K562 (cell line): ENCODE measurements at regions not wholly inside any gene's neighbourhood (a gene's known extent, or its start where the extent isn't known, plus 50 kb on each side); places are given as distances from the start of the nearest gene placed in this dataset.

Experiments
- ATAC-seq: fragments of 200-7000 bp; cut with Tn5 transposase; 3 replicates; pipeline ENCODE4 v1.9.1; 2020; ENCODE audit warnings: moderate library complexity
- BruUV-seq: library from RNA; stranded (reverse); fragments of 400-500 nt; replicated peaks from 2 replicates; lab custom pipeline; 2021; lab: Mats Ljungman, UMichigan
- CTCF ChIA-PET: fragments of 300-600 bp; formaldehyde crosslinking; extraction: SDS; loops from one replicate; lab custom pipeline; 2021; ENCODE audit warnings: low intra/inter-chr PET ratio; lab: Yijun Ruan, JAX
- POLR2A ChIA-PET: fragments of 300-600, 350-650 bp; sonication (Branson Sonifier 250); formaldehyde crosslinking; extraction: SDS; loops from one replicate; lab custom pipeline; 2021; ENCODE audit warnings: antibody characterized with exemption, inconsistent platforms; lab: Yijun Ruan, JAX
- DNase-seq, 4 experiments: peaks; one replicate each; pipeline versions ENCODE4 v3.0.0 to v3.0.0-alpha.2; 2011 to 2018; ENCODE audit warnings: low spot score in 3 of 4, mixed read lengths in 3 of 4; ENCODE audit errors: extremely low read depth in 1 of 4
- FAIRE-seq: peaks from 2 replicates; lab custom pipeline; 2011; peaks lifted over from hg19 to GRCh38; lab: Jason Lieb, UNC
- H2AFZ ChIP-seq: 2 replicates; pipeline ENCODE4 v1.6.0; 2011; ENCODE audit warnings: low read depth, low read length, control low read depth, inconsistent platforms
- H3K27ac ChIP-seq: fragments of 200-600 bp; 3 replicates; pipeline ENCODE4 v1.8.0; 2011; ENCODE audit warnings: low read depth, mild to moderate bottlenecking, control low read depth, inconsistent platforms, low read length, moderate library complexity, mixed read lengths; ENCODE audit errors: extremely low read depth
- H3K27me3 ChIP-seq, 2 experiments: fragments of 300-600 bp in 1 of 2; 2 replicates in 1 of 2; 3 replicates in 1 of 2; pipeline versions ENCODE4 v1.6.0 to v1.8.0; 2011; ENCODE audit warnings: inconsistent platforms in 2 of 2, low read length in 2 of 2, mild to moderate bottlenecking in 1 of 2, mixed read lengths in 1 of 2, moderate library complexity in 1 of 2; ENCODE audit not compliant: control insufficient read depth in 2 of 2, insufficient read depth in 2 of 2
- H3K36me3 ChIP-seq: fragments of 300-600 bp; 3 replicates; pipeline ENCODE4 v1.8.0; 2011; ENCODE audit warnings: mild to moderate bottlenecking, low read length, inconsistent platforms; ENCODE audit not compliant: control insufficient read depth, insufficient read depth
- H3K4me1 ChIP-seq, 2 experiments: fragments of 200-600 bp in 1 of 2; replicated peaks in 1 of 2; 2 replicates in 1 of 2; 3 replicates in 1 of 2; pipeline versions ENCODE4 v1.5.1 to v1.8.0; 2011; ENCODE audit warnings: inconsistent platforms in 2 of 2, low read length in 2 of 2, mild to moderate bottlenecking in 1 of 2, mixed read lengths in 1 of 2, moderate library complexity in 1 of 2; ENCODE audit not compliant: control insufficient read depth in 2 of 2, insufficient read depth in 2 of 2
- H3K4me2 ChIP-seq: 2 replicates; pipeline ENCODE4 v1.6.1; 2011; ENCODE audit warnings: low read length, control low read depth, inconsistent platforms, mixed read lengths; ENCODE audit not compliant: insufficient read depth
- H3K4me3 ChIP-seq: fragments of 200-600 bp; sonication (generic), shearing (Covaris generic); 2 replicates; pipeline ENCODE4 v1.5.1; 2016; ENCODE audit warnings: control low read depth, inconsistent platforms
- H3K79me2 ChIP-seq: fragments of 200-600 bp; 3 replicates; pipeline ENCODE4 v1.8.0; 2011; ENCODE audit warnings: low read length, inconsistent platforms; ENCODE audit not compliant: control insufficient read depth, insufficient read depth
- H3K9ac ChIP-seq, 2 experiments: 2 replicates each; pipeline versions ENCODE4 v1.6.0 to v1.6.1; 2011; ENCODE audit warnings: low read depth in 2 of 2, low read length in 2 of 2, control low read depth in 1 of 2, inconsistent platforms in 1 of 2, mild to moderate bottlenecking in 1 of 2, mixed read lengths in 1 of 2; ENCODE audit not compliant: insufficient read depth in 1 of 2
- H3K9me1 ChIP-seq: one replicate; pipeline ENCODE4 v1.6.0; 2011; ENCODE audit warnings: inconsistent platforms, mild to moderate bottlenecking, low read length, moderate library complexity; ENCODE audit not compliant: control insufficient read depth, insufficient read depth
- H3K9me3 ChIP-seq: replicated peaks from 2 replicates; pipeline ENCODE4 v1.5.1; 2011; ENCODE audit warnings: low read depth, low read length, inconsistent platforms; ENCODE audit not compliant: control insufficient read depth, insufficient read depth
- H4K20me1 ChIP-seq: replicated peaks from 2 replicates; pipeline ENCODE4 v1.6.1; 2011; ENCODE audit warnings: low read length, inconsistent platforms, mixed read lengths; ENCODE audit not compliant: control insufficient read depth, insufficient read depth
- ARID1B ChIP-seq: fragments of 450-650 bp; IDR thresholded peaks from 2 replicates; pipeline ENCODE4 v1.6.1; 2016; ENCODE audit warnings: antibody characterized with exemption, mild to moderate bottlenecking, inconsistent platforms
- BRCA1 ChIP-seq, 2 experiments: fragments of 450-650 bp in 1 of 2; sonication (generic) in 1 of 2; formaldehyde crosslinking in 1 of 2; IDR thresholded peaks; 2 replicates each; pipeline versions ENCODE4 v1.5.0 to v1.6.1; 2017 to 2020; ENCODE audit warnings: mild to moderate bottlenecking in 1 of 2, missing genetic modification reagents in 1 of 2
- CLOCK ChIP-seq: fragments of 250-450 bp; sonication (Bioruptor Pico); IDR thresholded peaks from 2 replicates; pipeline ENCODE4 v1.4.0; 2020; ENCODE audit warnings: mild to moderate bottlenecking, moderate library complexity, borderline replicate concordance
- FOS ChIP-seq: IDR thresholded peaks from 3 replicates; pipeline ENCODE4 v1.6.1; 2011; ENCODE audit not compliant: insufficient read length; ENCODE audit errors: extremely low read depth
- MITF ChIP-seq: IDR thresholded peaks from 2 replicates; pipeline ENCODE4 v1.6.1; 2014; ENCODE audit warnings: antibody characterized with exemption
- PKNOX1 ChIP-seq: fragments of 450-650 bp; IDR thresholded peaks from 2 replicates; pipeline ENCODE4 v1.6.1; 2016
- POLR2B ChIP-seq: fragments of 450-650 bp; IDR thresholded peaks from 2 replicates; pipeline ENCODE4 v1.6.1; 2018; ENCODE audit warnings: low read depth; ENCODE audit not compliant: partially characterized antibody
- STAT5A ChIP-seq: IDR thresholded peaks from 2 replicates; pipeline ENCODE4 v1.6.1; 2012; ENCODE audit warnings: low read length, inconsistent platforms, borderline replicate concordance
- WGBS: fragments of 100-300 bp; shearing (Covaris generic); methylation state at CpG from one replicate; pipeline ENCODE4 v1.1.6; 2016; ENCODE audit warnings: low coverage, mixed read lengths; ENCODE audit not compliant: insufficient coverage; ENCODE audit errors: missing lambda C conversion rate; 5-methylcytosine and 5-hydroxymethylcytosine counted together
- in situ Hi-C: fragments of 300-500 bp; cut with MboI; formaldehyde crosslinking; loops from 4 replicates; pipeline ENCODE4 v1.15.0; 2018; ENCODE audit warnings: inconsistent platforms, mixed read lengths
- intact Hi-C: fragments of 100-400 bp; cut with micrococcal nuclease; formaldehyde crosslinking; loops from 2 replicates; pipeline ENCODE4 v1.14.2; 2022

GRCh38 chr18:73214970-73215369, 347.2 kb upstream of the NETO1 start (continued):
- TF ChIP-seq MITF (no peak), PKNOX1 (no peak), ARID1B (no peak)

GRCh38 chr18:73212442-73212841, 344.7 kb upstream of the NETO1 start:
- no peak for FAIRE-seq
- in situ Hi-C loops = no loop called here
- BruUV-seq = no TSS peak

More at GRCh38 chr18:73212442-73212841, 344.7 kb upstream of the NETO1 start:
- H3K4me1 ChIP-seq = no peaks in the 10 kb centered on the region
- 55% methylated on average over 4 of the region's 4 CpGs for WGBS
- no peaks in the 10 kb centered on the region for H3K9me3 ChIP-seq
- peaks cover 4% of the 10 kb centered on the region; the same call in 1 of the 3 replicates for H3K79me2 ChIP-seq
- H3K27ac ChIP-seq = no peak overlapping the region
- H3K27me3 ChIP-seq = no peaks in the 10 kb centered on the region
- H2AFZ ChIP-seq = no peak overlapping the region
- H3K36me3 ChIP-seq = no peaks in the 10 kb centered on the region
- DNase-seq = no peak
- TF ChIP-seq BRCA1 (IDR thresholded peaks at IDR 0.05) = no peak
- TF ChIP-seq BRCA1 (CRISPR knock-in tag; IDR thresholded peaks at IDR 0.05) = no peak
- no peak for TF ChIP-seq POLR2B
- no peak for TF ChIP-seq FOS
- TF ChIP-seq STAT5A = no peak
- TF ChIP-seq CLOCK = no peak
- ChIA-PET POLR2A (no interaction called here), CTCF (no interaction called here)
- no peaks in the 10 kb centered on the region for H4K20me1 ChIP-seq
- H3K9me1 ChIP-seq = no peaks in the 10 kb centered on the region
- no peak overlapping the region for H3K4me2 ChIP-seq
- intact Hi-C loops = no loop called here
- H3K9ac ChIP-seq = no peak overlapping the region
- ATAC-seq = no peak
- H3K4me3 ChIP-seq = no peak overlapping the region
